ENCODE measurements at regions not wholly inside any gene's neighbourhood (a gene's known extent, or its start where the extent isn't known, plus 50 kb on each side); places are given as distances from the start of the nearest gene placed in this dataset.

DNA sequence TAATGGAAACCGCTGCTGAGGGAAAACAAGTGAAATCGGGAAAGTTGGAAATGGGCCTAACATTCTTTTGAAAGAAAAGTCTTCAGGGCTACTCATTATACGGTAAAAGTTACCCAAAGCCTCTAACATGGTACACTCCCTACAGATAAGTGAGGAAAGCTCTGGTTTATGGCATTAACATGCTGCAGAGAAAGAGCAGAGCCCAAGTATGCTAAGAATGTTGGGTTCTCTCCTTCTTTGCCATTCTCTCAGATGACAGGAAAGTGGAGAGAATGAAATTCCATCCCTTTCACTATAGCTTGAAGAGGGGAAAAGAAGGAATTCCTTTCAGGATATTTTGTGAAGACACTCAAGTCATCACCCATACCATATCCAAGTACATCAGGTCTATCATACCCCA is 348.0 kb downstream of the SEC23A start:
- TF ChIP-seq, protein P1, sequence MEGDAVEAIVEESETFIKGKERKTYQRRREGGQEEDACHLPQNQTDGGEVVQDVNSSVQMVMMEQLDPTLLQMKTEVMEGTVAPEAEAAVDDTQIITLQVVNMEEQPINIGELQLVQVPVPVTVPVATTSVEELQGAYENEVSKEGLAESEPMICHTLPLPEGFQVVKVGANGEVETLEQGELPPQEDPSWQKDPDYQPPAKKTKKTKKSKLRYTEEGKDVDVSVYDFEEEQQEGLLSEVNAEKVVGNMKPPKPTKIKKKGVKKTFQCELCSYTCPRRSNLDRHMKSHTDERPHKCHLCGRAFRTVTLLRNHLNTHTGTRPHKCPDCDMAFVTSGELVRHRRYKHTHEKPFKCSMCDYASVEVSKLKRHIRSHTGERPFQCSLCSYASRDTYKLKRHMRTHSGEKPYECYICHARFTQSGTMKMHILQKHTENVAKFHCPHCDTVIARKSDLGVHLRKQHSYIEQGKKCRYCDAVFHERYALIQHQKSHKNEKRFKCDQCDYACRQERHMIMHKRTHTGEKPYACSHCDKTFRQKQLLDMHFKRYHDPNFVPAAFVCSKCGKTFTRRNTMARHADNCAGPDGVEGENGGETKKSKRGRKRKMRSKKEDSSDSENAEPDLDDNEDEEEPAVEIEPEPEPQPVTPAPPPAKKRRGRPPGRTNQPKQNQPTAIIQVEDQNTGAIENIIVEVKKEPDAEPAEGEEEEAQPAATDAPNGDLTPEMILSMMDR (IDR thresholded peaks at IDR 0.05; ENCODE audit: poor library complexity), result no peak
- TF ChIP-seq EZH2 (IDR thresholded peaks at IDR 0.05; ENCODE audit: borderline replicate concordance), result no peak
